B cell (primary cell): ENCODE measurements at regions not wholly inside any gene's neighbourhood (a gene's known extent, or its start where the extent isn't known, plus 50 kb on each side); places are given as distances from the start of the nearest gene placed in this dataset.

ENCODE experiments used
- ATAC-seq: fragments of 200-7000 bp; cut with Tn5 transposase; one replicate; pipeline ENCODE4 v1.10.0; 2021; ENCODE audit warnings: low read depth, mild to moderate bottlenecking, moderate number of reproducible peaks, moderate library complexity
- CTCF ChIA-PET: fragments of 350-600 bp; sonication (Branson Sonifier 250); formaldehyde crosslinking; loops from one replicate; lab custom pipeline; 2021; ENCODE audit warnings: antibody characterized with exemption, inconsistent platforms; lab: Charles Lee
- POLR2A ChIA-PET: fragments of 350-600 bp; sonication (Branson Sonifier 250); formaldehyde crosslinking; loops from one replicate; lab custom pipeline; 2021; ENCODE audit warnings: antibody characterized with exemption; lab: Charles Lee
- DNase-seq: peaks from one replicate; pipeline ENCODE4 v3.0.0; 2013
- H2AFZ ChIP-seq: 2 replicates; pipeline ENCODE4 v1.6.1; 2012; ENCODE audit warnings: mild to moderate bottlenecking, low read depth, low read length; ENCODE audit not compliant: insufficient read depth, poor library complexity, severe bottlenecking
- H3K27ac ChIP-seq, 2 donors: 1 replicate in 1 of 2; 2 replicates in 1 of 2; pipeline ENCODE4 v1.5.1; 2012 to 2013; ENCODE audit warnings: low read length in 2 of 2, mild to moderate bottlenecking in 2 of 2, moderate library complexity in 1 of 2
- H3K27me3 ChIP-seq, 4 experiments: fragments of 200-600 bp in 1 of 4; sonication (generic) in 1 of 4; replicated peaks in 1 of 4; 1 replicate in 2 of 4; 2 replicates in 2 of 4; pipeline versions ENCODE4 v1.6.1 to v1.7.0; 2013 to 2016; ENCODE audit warnings: low read length in 3 of 4, mild to moderate bottlenecking in 2 of 4, mixed read lengths in 1 of 4, moderate library complexity in 1 of 4; ENCODE audit not compliant: insufficient read depth in 4 of 4, control insufficient read depth in 3 of 4; ENCODE audit errors: control extremely low read depth in 1 of 4
- H3K36me3 ChIP-seq, 2 experiments: replicated peaks in 1 of 2; 1 replicate in 1 of 2; 2 replicates in 1 of 2; pipeline versions ENCODE4 v1.6.1 to v1.7.1; 2013; ENCODE audit warnings: low read length in 1 of 2; ENCODE audit not compliant: insufficient read depth in 2 of 2, control insufficient read depth in 1 of 2; ENCODE audit errors: control extremely low read depth in 1 of 2, extremely low read depth in 1 of 2
- H3K4me1 ChIP-seq, 2 donors: fragments of 200-600 bp in 1 of 2; sonication (generic) in 1 of 2; 1 replicate in 1 of 2; 2 replicates in 1 of 2; pipeline versions ENCODE4 v1.5.1 to v1.6.1; 2013 to 2017; ENCODE audit warnings: low read length in 2 of 2; ENCODE audit not compliant: control insufficient read depth in 2 of 2, insufficient read depth in 2 of 2
- H3K4me2 ChIP-seq: replicated peaks from 2 replicates; pipeline ENCODE3; 2012; ENCODE audit warnings: mild to moderate bottlenecking, low read depth, low read length; ENCODE audit not compliant: poor library complexity, severe bottlenecking
- H3K4me3 ChIP-seq, 5 experiments: fragments of 200-600 bp in 1 of 5; sonication (generic) in 1 of 5; 1 replicate in 3 of 5; 2 replicates in 2 of 5; pipeline versions ENCODE4 v1.5.1 to v1.7.0; 2011 to 2016; ENCODE audit warnings: low read length in 4 of 5, mild to moderate bottlenecking in 4 of 5, low read depth in 2 of 5, control low read depth in 1 of 5, moderate library complexity in 1 of 5; ENCODE audit not compliant: insufficient read depth in 1 of 5; ENCODE audit errors: control extremely low read depth in 1 of 5, extremely low read depth in 1 of 5
- H3K79me2 ChIP-seq: fragments of 200-600 bp; sonication (generic); one replicate; pipeline ENCODE4 v1.6.0; 2016; ENCODE audit warnings: low read length; ENCODE audit not compliant: control insufficient read depth, insufficient read depth
- H3K9ac ChIP-seq: fragments of 200-600 bp; sonication (generic); 2 replicates; pipeline ENCODE4 v1.6.1; 2017; ENCODE audit warnings: mild to moderate bottlenecking, low read length, moderate library complexity
- H3K9me3 ChIP-seq, 3 donors: one replicate each; pipeline versions ENCODE4 v1.6.1 to v1.7.1; 2013; ENCODE audit warnings: low read length in 2 of 3; ENCODE audit not compliant: control insufficient read depth in 2 of 3, insufficient read depth in 1 of 3; ENCODE audit errors: control extremely low read depth in 1 of 3
- H4K20me1 ChIP-seq: 2 replicates; pipeline ENCODE4 v1.6.0; 2012; ENCODE audit warnings: mild to moderate bottlenecking, low read length; ENCODE audit not compliant: insufficient read depth, control insufficient read depth, poor library complexity, severe bottlenecking
- H3K27ac Mint-ChIP-seq: one replicate; pipeline ENCODE4 v1.8.0; 2021; ENCODE audit warnings: mixed read lengths
- H3K27me3 Mint-ChIP-seq: one replicate; pipeline ENCODE4 v1.8.0; 2021; ENCODE audit warnings: mixed read lengths
- H3K4me1 Mint-ChIP-seq: one replicate; pipeline ENCODE4 v1.8.0; 2021; ENCODE audit warnings: mixed read lengths
- H3K4me3 Mint-ChIP-seq: one replicate; pipeline ENCODE4 v1.8.0; 2021; ENCODE audit warnings: mixed read lengths
- H3K9me3 Mint-ChIP-seq: one replicate; pipeline ENCODE4 v1.8.0; 2022; ENCODE audit warnings: mixed read lengths; ENCODE audit not compliant: insufficient read depth
- EZH2 ChIP-seq: IDR thresholded peaks from 2 replicates; pipeline ENCODE4 v1.6.1; 2012; ENCODE audit warnings: borderline replicate concordance, low read depth, mild to moderate bottlenecking, moderate library complexity, low read length; ENCODE audit not compliant: insufficient read depth, poor library complexity, severe bottlenecking
- WGBS: methylation state at CpG from one replicate; pipeline ENCODE4 v1.1.5; 2013; ENCODE audit warnings: missing lambda C conversion rate; ENCODE audit not compliant: insufficient coverage; 5-methylcytosine and 5-hydroxymethylcytosine counted together
- intact Hi-C: fragments of 100-400 bp; cut with micrococcal nuclease; formaldehyde crosslinking; loops from one replicate; pipeline ENCODE4 v1.10.0; 2022
- TF ChIP-seq, protein P1 (sequence below): fragments of 200-600 bp; IDR thresholded peaks from one replicate; pipeline ENCODE4 v1.8.0; 2022; ENCODE audit warnings: antibody characterized with exemption, mild to moderate bottlenecking

DNA sequence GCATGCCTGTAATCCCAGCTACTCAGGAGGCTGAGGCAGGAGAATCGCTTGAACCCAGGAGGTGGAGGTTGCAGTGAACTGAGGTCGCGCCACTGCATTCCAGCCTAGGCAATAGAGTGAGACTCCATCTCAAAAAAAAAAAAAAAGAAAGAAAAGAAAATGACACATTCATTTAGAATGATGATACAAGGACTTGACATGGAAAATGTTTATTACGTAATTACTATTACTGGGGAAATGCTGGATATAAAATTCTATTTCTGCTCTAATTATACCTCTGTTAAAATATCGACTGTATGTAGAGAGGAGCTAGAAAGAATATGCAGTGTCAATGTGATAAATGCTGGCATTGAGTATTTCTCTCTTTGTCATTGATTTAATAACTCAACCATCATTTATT, 54.7 kb upstream of the CTPS1 start:
- Mint-ChIP-seq H3K27me3 (peaks cover 20% of the 10 kb centered on the region), H3K4me3 (no peak overlapping the region), H3K9me3 (no peaks in the 10 kb centered on the region), H3K4me1 (no peaks in the 10 kb centered on the region), H3K27ac (no peak overlapping the region)
- CTCF ChIA-PET = no interaction called here
- H3K27ac ChIP-seq = no peak overlapping the region
- no peaks in the 10 kb centered on the region for H3K36me3 ChIP-seq
- no peaks in the 10 kb centered on the region for H4K20me1 ChIP-seq
- POLR2A ChIA-PET = no interaction called here
- no peak overlapping the region for H2AFZ ChIP-seq
- no peak for DNase-seq
- WGBS = no CpG with 5 or more reads among the region's 5 CpGs
- TF ChIP-seq, protein P1, sequence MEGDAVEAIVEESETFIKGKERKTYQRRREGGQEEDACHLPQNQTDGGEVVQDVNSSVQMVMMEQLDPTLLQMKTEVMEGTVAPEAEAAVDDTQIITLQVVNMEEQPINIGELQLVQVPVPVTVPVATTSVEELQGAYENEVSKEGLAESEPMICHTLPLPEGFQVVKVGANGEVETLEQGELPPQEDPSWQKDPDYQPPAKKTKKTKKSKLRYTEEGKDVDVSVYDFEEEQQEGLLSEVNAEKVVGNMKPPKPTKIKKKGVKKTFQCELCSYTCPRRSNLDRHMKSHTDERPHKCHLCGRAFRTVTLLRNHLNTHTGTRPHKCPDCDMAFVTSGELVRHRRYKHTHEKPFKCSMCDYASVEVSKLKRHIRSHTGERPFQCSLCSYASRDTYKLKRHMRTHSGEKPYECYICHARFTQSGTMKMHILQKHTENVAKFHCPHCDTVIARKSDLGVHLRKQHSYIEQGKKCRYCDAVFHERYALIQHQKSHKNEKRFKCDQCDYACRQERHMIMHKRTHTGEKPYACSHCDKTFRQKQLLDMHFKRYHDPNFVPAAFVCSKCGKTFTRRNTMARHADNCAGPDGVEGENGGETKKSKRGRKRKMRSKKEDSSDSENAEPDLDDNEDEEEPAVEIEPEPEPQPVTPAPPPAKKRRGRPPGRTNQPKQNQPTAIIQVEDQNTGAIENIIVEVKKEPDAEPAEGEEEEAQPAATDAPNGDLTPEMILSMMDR = no peak
- no peak for TF ChIP-seq EZH2
- peaks cover 0 to 2% (median 0%) of the 10 kb centered on the region in 4 experiments for H3K27me3 ChIP-seq
- H3K4me2 ChIP-seq = no peak overlapping the region
- no peaks in the 10 kb centered on the region for H3K4me1 ChIP-seq
- ATAC-seq = no peak
- peaks cover 0 to 2% (median 0%) of the 10 kb centered on the region in 3 donors for H3K9me3 ChIP-seq
- intact Hi-C loops = no loop called here
- H3K79me2 ChIP-seq = no peaks in the 10 kb centered on the region
- H3K4me3 ChIP-seq = no peak overlapping the region
- H3K9ac ChIP-seq = no peak overlapping the region

DNA sequence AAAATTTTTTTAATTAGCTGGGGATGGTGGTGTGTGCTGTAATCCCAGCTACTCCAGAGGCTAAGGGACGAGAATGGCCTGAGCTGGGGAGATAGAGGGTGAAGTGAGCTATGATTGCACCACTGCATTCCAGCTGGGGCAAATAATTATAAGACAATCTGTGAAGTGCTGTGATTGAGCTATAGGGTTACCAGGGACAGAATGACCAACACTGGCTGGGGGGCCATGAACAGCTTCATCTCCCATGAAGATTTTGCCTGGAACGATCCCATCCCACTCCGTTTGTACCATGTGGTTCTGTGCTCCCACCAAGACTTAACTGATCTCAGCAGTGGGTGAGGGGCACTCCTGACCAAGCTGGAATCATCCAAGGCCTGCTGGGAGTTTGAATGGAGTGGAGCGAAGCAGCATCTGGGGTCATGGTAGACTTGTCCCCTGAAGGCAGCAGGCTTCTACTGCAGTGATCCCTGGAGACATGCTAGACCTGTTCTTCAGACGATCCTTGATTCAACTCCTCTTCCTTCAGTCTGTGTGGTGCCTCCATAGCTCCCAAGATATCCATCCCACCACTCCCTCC, 53.6 kb upstream of the CTPS1 start:
- no peaks in the 10 kb centered on the region for H3K79me2 ChIP-seq
- WGBS = 98% methylated on average over 4 of the region's 5 CpGs
- H3K27ac ChIP-seq = no peak overlapping the region
- H3K4me2 ChIP-seq = no peak overlapping the region
- no peak overlapping the region for H2AFZ ChIP-seq
- Mint-ChIP-seq H3K4me1 (no peaks in the 10 kb centered on the region), H3K27me3 (peaks cover 15% of the 10 kb centered on the region), H3K4me3 (no peak overlapping the region), H3K27ac (no peak overlapping the region), H3K9me3 (no peaks in the 10 kb centered on the region)
- TF ChIP-seq, protein P1 = no peak
- no peak for TF ChIP-seq EZH2
- H3K36me3 ChIP-seq = no peaks in the 10 kb centered on the region
- H3K4me3 ChIP-seq = no peak overlapping the region
- H3K9ac ChIP-seq = no peak overlapping the region
- no peak for DNase-seq
- ChIA-PET CTCF (no interaction called here), POLR2A (no interaction called here)
- ATAC-seq = no peak
- peaks cover 0 to 2% (median 0%) of the 10 kb centered on the region in 3 donors for H3K9me3 ChIP-seq
- intact Hi-C loops = no loop called here
- H4K20me1 ChIP-seq = no peaks in the 10 kb centered on the region
- no peaks in the 10 kb centered on the region for H3K4me1 ChIP-seq
- H3K27me3 ChIP-seq = peaks cover 0 to 6% (median 0%) of the 10 kb centered on the region in 4 experiments
